NT2/D1 (cell line): ENCODE measurements at regions not wholly inside any gene's neighbourhood (a gene's known extent, or its start where the extent isn't known, plus 50 kb on each side); places are given as distances from the start of the nearest gene placed in this dataset.

Experiments used
- SUZ12 ChIP-seq: IDR thresholded peaks from 2 replicates; pipeline ENCODE4 v1.6.1; 2011; ENCODE audit not compliant: insufficient read length, insufficient read depth; ENCODE audit errors: extremely low read depth
- YY1 ChIP-seq: IDR thresholded peaks from 2 replicates; pipeline ENCODE4 v1.6.1; 2011; ENCODE audit not compliant: insufficient read length, insufficient read depth
- ZNF274 ChIP-seq: IDR thresholded peaks from 2 replicates; pipeline ENCODE4 v1.6.1; 2011; ENCODE audit warnings: mild to moderate bottlenecking, low read depth, low read length

- TF ChIP-seq YY1: no peak
- TF ChIP-seq ZNF274: no peak
- no peak for TF ChIP-seq SUZ12
These were observed 468.4 kb downstream of the C3orf38 start for GRCh38 chr3:88618021-88618645.
